ENCODE measurements at regions not wholly inside any gene's neighbourhood (a gene's known extent, or its start where the extent isn't known, plus 50 kb on each side); places are given as distances from the start of the nearest gene placed in this dataset.
"Not testable (repeated sequence)": the region's sequence is repeated elsewhere in the genome, so short reads cannot be mapped to it uniquely, and the experiment has no call there.

DNA sequence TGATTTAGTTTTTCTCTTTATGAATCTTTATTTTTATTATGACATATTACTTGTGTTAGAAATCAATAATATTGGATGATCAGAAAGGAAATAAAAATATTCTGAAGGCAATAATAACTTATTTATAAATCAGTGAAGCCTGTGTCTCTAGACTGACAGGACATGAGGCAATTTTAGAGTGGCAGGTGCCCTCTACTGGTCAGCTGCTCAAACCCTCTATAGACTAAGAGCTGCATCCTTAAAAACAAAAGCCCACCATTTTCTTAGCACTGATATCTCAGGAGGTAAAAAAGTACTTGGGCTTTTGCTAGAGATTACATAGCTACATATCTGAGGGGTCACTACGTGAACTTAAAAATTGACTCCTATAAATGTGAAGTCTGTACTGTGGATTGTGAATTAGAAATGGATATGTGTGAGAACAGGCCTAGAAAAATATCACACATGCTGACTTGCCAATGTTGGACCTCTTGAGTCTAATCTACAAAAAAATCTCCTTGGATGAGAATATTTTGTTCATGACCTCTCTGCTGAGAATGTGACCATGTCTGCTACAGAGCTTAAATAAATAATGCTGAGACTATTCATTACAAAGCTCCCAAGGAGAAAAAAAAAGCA is 597.9 kb upstream of the ADAMTS5 start:
- H3K9me3 Mint-ChIP-seq: no peaks in the 10 kb centered on the region
- no peak overlapping the region for H3K27ac Mint-ChIP-seq
- H3K36me3 Mint-ChIP-seq: no peaks in the 10 kb centered on the region
- no peak for DNase-seq (ENCODE audit: low spot score in 2 of 2)
- no peak for ATAC-seq

DNA sequence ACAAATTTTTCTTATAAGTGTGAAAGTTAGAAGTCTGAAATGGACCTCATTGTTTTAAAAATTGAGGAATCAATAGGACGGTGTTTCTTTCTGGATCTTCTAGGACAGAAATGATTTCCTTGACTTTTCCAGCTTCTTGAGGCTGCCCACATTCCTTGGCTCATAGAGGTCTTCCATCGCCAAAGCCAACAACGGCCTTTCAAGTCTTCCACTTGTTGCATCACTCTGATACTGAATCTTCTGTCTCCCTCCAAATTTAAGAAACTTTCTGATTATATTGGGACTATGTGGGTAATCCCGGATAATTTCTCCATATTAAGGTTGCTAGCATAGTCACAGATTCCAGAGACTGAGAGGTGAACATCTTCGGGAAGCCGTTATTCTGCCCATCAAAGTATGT is 595.4 kb upstream of the ADAMTS5 start:
- H3K27ac Mint-ChIP-seq: no peak overlapping the region
- no peak for ATAC-seq
- no peak for DNase-seq (ENCODE audit: low spot score in 2 of 2)
- H3K36me3 Mint-ChIP-seq: no peaks in the 10 kb centered on the region
- peaks cover 0 to 6% of the 10 kb centered on the region in 2 donors for H3K9me3 Mint-ChIP-seq

DNA sequence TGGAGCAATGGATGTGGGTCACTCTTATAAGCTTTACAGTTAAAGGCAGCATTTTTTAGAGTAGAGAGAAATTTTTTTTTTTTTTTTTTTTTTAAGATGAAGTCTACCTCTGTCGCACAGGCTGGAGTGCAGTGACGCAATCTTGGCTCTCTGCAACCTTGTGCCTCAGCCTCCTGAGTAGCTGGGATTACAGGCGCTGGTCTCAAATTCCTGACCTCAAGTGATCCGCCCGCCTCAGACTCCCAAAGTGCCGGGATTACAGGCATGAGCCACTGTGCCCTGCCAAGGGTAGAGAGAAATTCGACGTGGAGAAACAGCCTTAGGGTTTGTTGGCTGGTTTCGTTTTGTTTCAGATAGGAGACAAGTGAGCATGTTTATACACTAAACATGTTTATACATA is 594.2 kb upstream of the ADAMTS5 start:
- ATAC-seq: no peak
- no peak overlapping the region for H3K27ac Mint-ChIP-seq
- H3K36me3 Mint-ChIP-seq: no peaks in the 10 kb centered on the region
- H3K9me3 Mint-ChIP-seq: peaks cover 0 to 6% of the 10 kb centered on the region in 2 donors
- DNase-seq (ENCODE audit: low spot score in 2 of 2): no peak

DNA sequence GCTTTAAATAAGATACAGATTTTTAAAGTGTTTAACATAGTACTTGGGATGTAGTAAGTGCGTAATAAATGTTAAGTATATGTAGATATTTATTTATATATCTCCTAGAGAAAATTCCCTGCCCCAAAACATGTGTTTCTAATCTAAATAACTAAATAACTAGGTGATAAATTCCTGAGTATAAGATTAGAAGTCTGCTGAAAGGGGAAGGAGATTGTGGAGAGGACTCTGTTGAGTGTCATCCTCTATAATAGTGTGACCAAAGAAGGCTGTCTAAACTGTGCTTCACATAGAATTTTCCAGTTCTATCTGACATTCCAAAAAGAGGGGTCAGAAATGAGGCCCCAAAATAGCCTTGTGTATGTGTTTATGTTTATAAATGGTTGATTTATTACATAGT is 590.5 kb upstream of the ADAMTS5 start:
- Mint-ChIP-seq H3K36me3 (peaks cover 0 to 8% of the 10 kb centered on the region in 2 donors), H3K9me3 (peaks cover 8 to 17% of the 10 kb centered on the region in 2 donors), H3K27ac (no peak overlapping the region)
- ATAC-seq (no peak), DNase-seq (ENCODE audit: low spot score in 2 of 2) (no peak)

DNA sequence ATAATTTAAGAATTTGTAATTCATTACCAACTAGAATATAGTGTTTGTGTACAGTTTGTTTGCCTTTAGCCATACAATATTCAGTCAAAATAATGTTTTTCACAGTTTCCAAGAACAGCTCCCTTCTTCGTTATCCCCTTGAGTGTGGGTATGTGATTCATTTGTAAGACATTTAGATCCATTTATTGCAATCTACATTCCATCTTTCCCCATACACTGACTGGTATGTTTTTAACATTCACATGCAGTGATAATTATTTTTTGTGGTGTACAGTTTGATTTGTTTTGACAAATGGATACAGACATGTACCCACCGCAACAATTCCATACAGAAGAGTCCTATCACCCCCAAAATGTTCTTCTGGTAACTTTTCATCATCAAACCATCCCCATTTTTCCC is 589.1 kb upstream of the ADAMTS5 start:
- ATAC-seq (no peak), DNase-seq (ENCODE audit: low spot score in 2 of 2) (no peak)
- H3K27ac Mint-ChIP-seq: no peak overlapping the region
- peaks cover 0 to 8% of the 10 kb centered on the region in 2 donors for H3K36me3 Mint-ChIP-seq
- peaks cover 15 to 17% of the 10 kb centered on the region in 2 donors for H3K9me3 Mint-ChIP-seq

DNA sequence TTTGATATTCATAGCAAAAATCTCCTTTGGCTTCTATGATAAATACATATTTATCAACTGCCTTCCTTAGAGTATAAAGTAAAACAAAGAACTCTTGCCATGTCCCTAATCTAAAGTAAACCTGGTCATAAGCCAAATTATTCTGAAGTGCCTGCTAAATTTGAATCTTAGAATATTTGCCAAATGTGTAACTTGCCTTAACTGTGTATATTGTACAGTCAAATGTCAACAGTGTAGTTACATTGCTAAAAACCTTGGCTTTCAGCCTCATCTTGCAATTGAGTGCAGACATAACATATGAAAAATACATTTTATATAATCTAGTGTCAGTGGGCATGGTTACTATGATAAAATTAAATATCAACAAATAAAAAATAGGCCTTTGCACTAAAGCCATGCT is 583.4 kb upstream of the ADAMTS5 start:
- Mint-ChIP-seq H3K9me3 (peaks cover 18 to 24% of the 10 kb centered on the region in 2 donors), H3K36me3 (peaks cover 0 to 11% of the 10 kb centered on the region in 2 donors), H3K27ac (no peak overlapping the region)
- DNase-seq (ENCODE audit: low spot score in 2 of 2) (no peak), ATAC-seq (no peak)

DNA sequence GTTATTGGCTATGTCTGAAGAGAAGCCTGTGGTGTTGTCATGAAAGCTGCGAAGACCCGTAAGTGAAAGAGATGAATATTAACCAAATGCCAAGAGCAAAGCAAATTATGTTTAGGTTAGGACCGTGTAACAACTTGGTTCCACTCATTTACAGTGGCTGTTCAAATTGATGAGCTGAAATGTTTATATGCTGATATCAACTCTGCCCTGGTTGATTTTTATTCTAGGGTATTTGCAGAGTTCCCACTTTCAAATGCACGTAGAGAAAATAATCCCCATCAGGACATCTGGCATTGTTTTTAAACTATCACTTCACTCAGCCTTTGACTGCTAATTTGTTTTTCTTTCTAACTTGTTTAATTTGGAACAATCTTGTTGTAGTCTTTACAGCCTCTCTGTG is 581.6 kb upstream of the ADAMTS5 start:
- peaks cover 0 to 11% of the 10 kb centered on the region in 2 donors for H3K36me3 Mint-ChIP-seq
- H3K9me3 Mint-ChIP-seq: peaks cover 16 to 24% of the 10 kb centered on the region in 2 donors
- ATAC-seq: no peak
- no peak overlapping the region for H3K27ac Mint-ChIP-seq
- DNase-seq (ENCODE audit: low spot score in 2 of 2): no peak

DNA sequence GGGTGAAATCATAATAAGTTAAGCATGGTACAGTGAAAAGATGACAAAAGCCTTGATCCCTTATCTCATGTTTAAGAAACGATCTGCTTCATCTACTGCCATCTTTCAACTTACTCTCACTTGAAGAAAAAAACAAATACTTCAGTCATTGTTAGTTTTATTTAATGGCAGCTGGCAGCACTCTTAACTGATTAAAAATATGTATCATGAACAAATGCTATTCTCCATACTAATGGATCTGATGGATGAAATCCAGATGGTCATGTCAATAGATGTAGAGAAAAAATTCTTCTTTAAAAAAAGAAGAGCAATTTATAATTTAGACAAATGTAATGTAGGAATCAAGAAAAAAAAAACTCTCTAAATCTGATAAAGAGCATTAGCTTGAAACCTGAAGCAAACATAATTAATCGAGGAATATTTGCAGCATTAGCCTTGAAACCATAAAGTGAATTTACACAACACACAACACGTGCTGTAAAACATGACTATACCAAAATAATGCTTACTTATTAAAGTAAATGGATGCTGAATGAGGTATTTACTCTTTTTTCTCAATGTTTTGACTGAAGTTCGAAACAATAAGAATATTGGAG is 579.0 kb upstream of the ADAMTS5 start:
- H3K27ac Mint-ChIP-seq: no peak overlapping the region
- no peak for DNase-seq (ENCODE audit: low spot score in 2 of 2)
- H3K36me3 Mint-ChIP-seq: peaks cover 0 to 4% of the 10 kb centered on the region in 2 donors
- no peak for ATAC-seq
- peaks cover 7 to 9% of the 10 kb centered on the region in 2 donors for H3K9me3 Mint-ChIP-seq

DNA sequence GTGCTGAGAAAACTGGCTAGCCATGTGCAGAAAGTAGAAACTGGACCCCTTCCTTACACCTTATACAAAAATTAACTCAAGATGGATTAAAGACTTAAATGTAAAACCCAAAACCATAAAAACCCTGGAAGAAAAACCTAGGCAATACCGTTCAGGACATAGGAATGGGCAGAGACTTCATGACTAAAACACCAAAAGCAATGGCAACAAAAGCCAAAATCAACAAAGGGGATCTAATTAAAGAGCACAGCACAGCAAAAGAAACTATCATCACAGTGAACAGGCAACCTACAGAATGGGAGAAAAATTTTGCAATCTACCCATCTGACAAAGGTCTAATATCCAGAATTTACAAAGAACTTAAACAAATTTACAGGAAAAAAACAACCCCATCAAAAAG is 575.2 kb upstream of the ADAMTS5 start:
- H3K9me3 Mint-ChIP-seq; H3K27ac Mint-ChIP-seq; ATAC-seq; DNase-seq (ENCODE audit: low spot score in 2 of 2); H3K36me3 Mint-ChIP-seq: not testable (repeated sequence)

DNA sequence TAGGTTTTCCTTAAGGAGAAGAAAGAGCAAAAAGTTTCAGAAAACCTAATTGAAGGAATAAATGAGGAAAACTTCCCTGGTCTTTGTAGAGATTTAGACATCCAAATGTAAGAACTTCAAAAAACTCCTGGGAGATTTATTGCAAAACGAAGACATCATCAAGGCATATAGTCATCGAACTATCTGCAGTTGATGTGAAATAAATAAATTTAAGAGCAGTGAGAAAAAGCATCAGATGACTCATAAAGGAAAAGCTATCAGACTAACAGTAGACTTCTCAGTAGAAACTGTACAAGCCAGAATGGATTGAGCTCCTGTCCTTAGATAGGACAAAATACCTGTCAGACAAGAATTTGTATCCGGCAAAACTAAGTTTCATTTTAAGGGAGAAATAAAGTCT is 569.4 kb upstream of the ADAMTS5 start:
- Mint-ChIP-seq H3K9me3 (peaks cover 0 to 4% of the 10 kb centered on the region in 2 donors), H3K36me3 (no peaks in the 10 kb centered on the region)
- ATAC-seq: no peak

DNA sequence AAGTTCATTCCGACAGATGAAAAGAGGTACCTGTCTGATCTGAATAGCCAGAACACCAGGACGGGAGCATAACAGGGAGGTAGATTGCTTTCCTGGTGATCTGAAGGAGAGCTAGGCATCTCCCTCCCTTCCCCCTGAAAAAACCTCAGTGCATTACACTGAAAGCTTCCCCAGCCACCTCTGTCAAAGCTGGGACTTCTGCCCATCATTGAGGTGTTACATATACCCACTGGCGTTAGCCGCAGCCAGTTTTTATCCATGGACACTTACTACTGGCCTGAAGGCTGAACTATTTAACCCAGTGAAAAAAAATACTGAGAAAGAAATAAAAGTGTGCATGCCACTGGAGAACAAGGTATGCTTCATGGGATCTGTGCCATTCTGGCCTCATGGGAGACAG is 568.3 kb upstream of the ADAMTS5 start:
- Mint-ChIP-seq H3K27ac (no peak overlapping the region), H3K36me3 (no peaks in the 10 kb centered on the region), H3K9me3 (peaks cover 0 to 4% of the 10 kb centered on the region in 2 donors)
- DNase-seq (ENCODE audit: low spot score in 2 of 2) (no peak), ATAC-seq (no peak)

More for the DNA sequence above, 569.4 kb upstream of the ADAMTS5 start:
- no peak for DNase-seq (ENCODE audit: low spot score in 2 of 2)
- H3K27ac Mint-ChIP-seq: no peak overlapping the region

DNA sequence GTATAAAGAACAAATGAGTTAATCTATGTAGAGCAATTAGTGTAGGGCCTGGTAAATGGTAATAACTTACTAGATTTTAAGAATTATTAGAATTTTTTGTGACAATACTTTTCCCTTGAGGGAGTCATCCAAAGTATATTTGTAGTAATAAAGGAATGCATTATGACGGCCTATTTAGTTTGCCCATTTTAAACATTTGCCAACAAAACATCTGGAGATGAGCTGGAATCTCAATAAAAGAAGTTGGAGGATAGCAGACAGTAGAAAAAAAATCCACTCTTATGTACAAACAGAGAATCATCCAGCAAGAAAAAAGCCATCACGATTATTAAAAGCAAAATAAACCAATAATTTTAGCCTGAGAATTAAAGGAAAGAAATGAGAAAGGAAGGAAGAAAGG is 567.3 kb upstream of the ADAMTS5 start:
- ATAC-seq: no peak
- DNase-seq (ENCODE audit: low spot score in 2 of 2): no peak
- H3K27ac Mint-ChIP-seq: no peak overlapping the region
- H3K36me3 Mint-ChIP-seq: no peaks in the 10 kb centered on the region
- peaks cover under 1 to 4% of the 10 kb centered on the region in 2 donors for H3K9me3 Mint-ChIP-seq

DNA sequence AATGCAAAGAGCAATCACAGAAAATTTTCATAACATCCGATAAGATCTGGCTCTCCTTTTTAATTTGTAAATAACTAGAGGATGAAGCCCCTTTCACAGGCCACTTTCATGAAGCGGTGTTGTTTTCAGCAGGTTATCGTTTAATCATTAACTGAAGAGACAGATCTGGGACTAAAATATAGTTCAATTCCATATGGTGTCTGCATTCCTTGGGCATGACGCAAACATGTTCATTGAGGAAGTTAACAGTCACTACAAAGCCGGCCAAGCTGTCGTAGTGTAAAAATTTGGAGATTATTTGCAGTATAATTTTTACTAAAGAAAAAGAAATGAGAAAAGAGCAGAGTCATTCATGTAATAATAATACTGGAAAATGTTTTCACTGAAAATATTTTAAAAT is 565.2 kb upstream of the ADAMTS5 start:
- ATAC-seq: no peak
- DNase-seq (ENCODE audit: low spot score in 2 of 2): no peak
- H3K9me3 Mint-ChIP-seq: peaks cover 4 to 11% of the 10 kb centered on the region in 2 donors
- no peak overlapping the region for H3K27ac Mint-ChIP-seq
- H3K36me3 Mint-ChIP-seq: no peaks in the 10 kb centered on the region

DNA sequence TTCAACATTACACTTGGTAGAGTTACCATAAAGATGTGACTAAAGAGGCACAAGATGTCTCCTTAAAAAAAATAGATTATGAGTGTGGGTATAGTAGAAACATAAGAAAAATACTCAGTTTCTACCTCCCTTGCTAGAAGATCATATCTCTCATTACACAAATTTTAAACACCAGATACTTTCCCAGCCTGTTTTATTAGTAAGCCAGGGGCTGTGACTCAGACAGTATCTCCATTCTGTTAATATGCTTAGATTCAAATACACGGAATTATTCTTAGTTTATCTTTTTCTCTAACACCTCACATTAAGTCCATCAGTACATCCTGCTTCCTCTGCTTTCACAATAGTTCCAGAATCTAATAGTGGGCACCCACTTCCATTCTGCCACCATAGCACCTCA is 561.8 kb upstream of the ADAMTS5 start:
- peaks cover 10 to 12% of the 10 kb centered on the region in 2 donors for H3K9me3 Mint-ChIP-seq
- H3K27ac Mint-ChIP-seq: no peak overlapping the region
- no peak for ATAC-seq
- H3K36me3 Mint-ChIP-seq: no peaks in the 10 kb centered on the region
- DNase-seq (ENCODE audit: low spot score in 2 of 2): no peak

DNA sequence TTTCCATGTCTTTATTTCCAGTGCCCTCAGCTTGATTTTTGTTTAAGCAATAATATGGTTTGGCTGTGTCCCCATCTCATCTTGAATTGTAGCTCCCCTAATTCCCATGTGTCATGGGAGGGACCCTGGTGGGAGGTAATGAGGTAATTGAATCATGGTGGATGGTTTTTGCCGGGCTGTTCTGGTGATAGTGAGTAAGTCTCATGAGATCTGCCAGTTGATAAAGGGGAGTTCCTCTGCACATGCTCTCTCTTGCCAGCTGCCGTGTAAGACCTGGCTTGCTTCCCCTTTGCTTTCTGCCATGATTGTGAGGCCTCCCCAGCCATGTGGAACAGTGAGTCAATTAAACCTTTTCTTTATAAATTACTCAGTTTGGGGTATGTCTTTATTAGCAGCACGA is 559.6 kb upstream of the ADAMTS5 start:
- ATAC-seq (no peak), DNase-seq (ENCODE audit: low spot score in 2 of 2) (no peak)
- Mint-ChIP-seq H3K9me3 (peaks cover 15 to 16% of the 10 kb centered on the region in 2 donors), H3K27ac (no peak overlapping the region), H3K36me3 (no peaks in the 10 kb centered on the region)

DNA sequence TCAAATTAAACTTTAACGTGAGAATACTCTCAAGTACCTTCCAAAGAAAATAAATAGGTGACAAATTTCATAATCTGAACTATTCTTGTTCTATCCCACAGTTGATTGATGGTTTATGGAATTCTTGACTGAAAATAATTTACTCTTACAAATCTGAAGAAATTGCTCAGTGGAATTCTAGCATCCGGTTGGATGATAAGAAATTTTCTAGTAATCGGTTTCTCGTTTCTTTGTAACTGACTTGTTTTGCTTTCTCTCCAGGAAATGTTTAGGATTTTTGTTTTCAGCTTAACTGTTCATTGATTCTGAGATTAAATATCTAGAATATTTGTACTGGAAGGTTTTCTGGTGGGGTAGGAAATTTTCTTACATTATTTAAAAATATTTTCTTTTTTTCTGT is 558.9 kb upstream of the ADAMTS5 start:
- DNase-seq (ENCODE audit: low spot score in 2 of 2) (no peak), ATAC-seq (no peak)
- H3K27ac Mint-ChIP-seq: no peak overlapping the region
- H3K36me3 Mint-ChIP-seq: no peaks in the 10 kb centered on the region
- H3K9me3 Mint-ChIP-seq: peaks cover 15 to 16% of the 10 kb centered on the region in 2 donors

DNA sequence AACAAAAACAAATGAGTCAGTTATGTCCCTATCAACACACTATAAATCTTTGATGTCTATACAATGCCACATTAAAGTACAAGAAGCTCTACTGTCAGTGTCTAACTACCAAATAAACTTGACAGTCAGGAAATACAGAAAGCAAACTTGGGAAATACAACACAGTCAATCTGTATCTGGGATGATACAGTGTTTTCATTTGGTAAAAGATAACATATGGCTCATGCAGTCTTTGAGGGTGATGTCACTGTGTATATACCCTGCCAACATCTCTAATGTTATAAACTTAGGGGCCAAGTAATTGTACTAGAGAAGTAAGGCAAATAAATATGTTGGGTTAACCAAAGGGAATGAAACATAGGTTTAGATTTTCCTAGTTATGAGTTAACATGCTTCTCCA is 552.5 kb upstream of the ADAMTS5 start:
- no peak for ATAC-seq
- peaks cover 12 to 22% of the 10 kb centered on the region in 2 donors for H3K9me3 Mint-ChIP-seq
- no peak for DNase-seq (ENCODE audit: low spot score in 2 of 2)

DNA sequence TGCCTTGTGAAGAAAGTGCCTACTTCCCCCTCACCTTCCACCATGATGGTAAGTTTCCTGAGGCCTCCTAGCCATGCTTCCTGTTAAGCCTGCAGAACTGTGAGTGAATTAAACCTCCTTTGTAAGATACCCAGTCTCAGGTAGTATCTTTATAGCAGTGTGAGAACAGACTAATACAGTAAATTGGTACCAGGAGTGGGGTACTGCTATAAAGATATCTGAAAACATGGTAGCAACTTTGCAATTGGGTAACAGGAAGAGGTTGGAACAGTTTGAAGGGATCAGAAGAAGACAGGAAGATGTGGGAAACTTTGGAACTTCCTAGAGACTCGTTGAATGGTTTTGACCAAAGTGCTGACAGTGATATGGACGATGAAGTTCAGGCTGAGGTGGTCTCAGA is 550.3 kb upstream of the ADAMTS5 start:
- not testable (repeated sequence) for ATAC-seq; DNase-seq (ENCODE audit: low spot score in 2 of 2); H3K27ac Mint-ChIP-seq
- H3K36me3 Mint-ChIP-seq: peaks cover 0 to 12% of the 10 kb centered on the region in 2 donors
- peaks cover 10 to 21% of the 10 kb centered on the region in 2 donors for H3K9me3 Mint-ChIP-seq

More for the DNA sequence above, 552.5 kb upstream of the ADAMTS5 start:
- Mint-ChIP-seq H3K36me3 (peaks cover 0 to 12% of the 10 kb centered on the region in 2 donors), H3K27ac (no peak overlapping the region)

All from activated naive CD4-positive, alpha-beta T cell treated with anti-CD3 and anti-CD28 coated beads, Interleukin-2, amount 50 U/mL, for 72 hours (primary cell).